ENCODE measurements at regions not wholly inside any gene's neighbourhood (a gene's known extent, or its start where the extent isn't known, plus 50 kb on each side); places are given as distances from the start of the nearest gene placed in this dataset.

GRCh38 chr10:90313576-90314325 is 544.1 kb downstream of the HTR7 start:
- no peaks in the 10 kb centered on the region for H3K9me3 ChIP-seq (replicated peaks in 1 of 3)
- intact Hi-C loops (cut with DNase I): no loop called here
- H3K27me3 ChIP-seq: peaks cover 5% of the 10 kb centered on the region
- no peak overlapping the region for H3K27ac ChIP-seq
- no peak overlapping the region for H3K4me3 ChIP-seq
- peak in 1 of 7 donors; percentile 4 for DNase-seq
- peaks cover 0 to 7% of the 10 kb centered on the region in 2 donors for H3K4me1 ChIP-seq (replicated peaks in 1 of 2)
- TF ChIP-seq, protein P1, sequence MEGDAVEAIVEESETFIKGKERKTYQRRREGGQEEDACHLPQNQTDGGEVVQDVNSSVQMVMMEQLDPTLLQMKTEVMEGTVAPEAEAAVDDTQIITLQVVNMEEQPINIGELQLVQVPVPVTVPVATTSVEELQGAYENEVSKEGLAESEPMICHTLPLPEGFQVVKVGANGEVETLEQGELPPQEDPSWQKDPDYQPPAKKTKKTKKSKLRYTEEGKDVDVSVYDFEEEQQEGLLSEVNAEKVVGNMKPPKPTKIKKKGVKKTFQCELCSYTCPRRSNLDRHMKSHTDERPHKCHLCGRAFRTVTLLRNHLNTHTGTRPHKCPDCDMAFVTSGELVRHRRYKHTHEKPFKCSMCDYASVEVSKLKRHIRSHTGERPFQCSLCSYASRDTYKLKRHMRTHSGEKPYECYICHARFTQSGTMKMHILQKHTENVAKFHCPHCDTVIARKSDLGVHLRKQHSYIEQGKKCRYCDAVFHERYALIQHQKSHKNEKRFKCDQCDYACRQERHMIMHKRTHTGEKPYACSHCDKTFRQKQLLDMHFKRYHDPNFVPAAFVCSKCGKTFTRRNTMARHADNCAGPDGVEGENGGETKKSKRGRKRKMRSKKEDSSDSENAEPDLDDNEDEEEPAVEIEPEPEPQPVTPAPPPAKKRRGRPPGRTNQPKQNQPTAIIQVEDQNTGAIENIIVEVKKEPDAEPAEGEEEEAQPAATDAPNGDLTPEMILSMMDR (IDR thresholded peaks at IDR 0.05): no peak
- TF ChIP-seq POLR2A (IDR thresholded peaks at IDR 0.05): no peak
- no peaks in the 10 kb centered on the region for H3K36me3 ChIP-seq (replicated peaks in 1 of 2)
- 54 to 61% (median 55%) methylated on average over 3 of the region's 3 CpGs for WGBS, 4 donors

DNA sequence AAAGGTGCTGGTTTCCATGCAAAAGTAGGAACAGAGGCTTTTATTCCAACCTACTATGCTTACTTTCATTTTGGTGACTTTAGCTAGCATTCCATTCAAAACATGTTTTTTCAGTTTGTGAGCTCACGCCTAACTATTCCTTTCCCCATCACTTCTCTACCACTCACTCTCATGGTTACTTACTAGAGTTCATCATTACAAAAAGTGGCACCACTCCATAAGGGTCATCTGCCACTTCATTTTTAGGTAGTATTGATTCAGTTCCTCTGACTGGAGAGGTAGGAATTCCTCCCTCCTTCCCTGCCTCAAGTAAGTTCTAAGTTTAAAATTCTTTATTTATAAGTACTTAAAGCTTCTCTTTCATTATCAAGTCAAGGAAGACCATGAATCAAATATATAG is 543.1 kb downstream of the HTR7 start:
- 89 to 96% (median 90%) methylated on average over 1 of the region's 1 CpG for WGBS, 4 donors
- intact Hi-C loops (cut with DNase I): no loop called here
- Histone ChIP-seq H3K4me3 (no peak overlapping the region), H3K36me3 (replicated peaks in 1 of 2) (no peaks in the 10 kb centered on the region), H3K9me3 (replicated peaks in 1 of 3) (no peaks in the 10 kb centered on the region), H3K4me1 (replicated peaks in 1 of 2) (peaks cover 0 to 7% of the 10 kb centered on the region in 2 donors), H3K27ac (no peak overlapping the region), H3K27me3 (peaks cover 5% of the 10 kb centered on the region)
- DNase-seq: no peak
- no peak for TF ChIP-seq POLR2A (IDR thresholded peaks at IDR 0.05)
- TF ChIP-seq, protein P1 (IDR thresholded peaks at IDR 0.05): no peak

DNA sequence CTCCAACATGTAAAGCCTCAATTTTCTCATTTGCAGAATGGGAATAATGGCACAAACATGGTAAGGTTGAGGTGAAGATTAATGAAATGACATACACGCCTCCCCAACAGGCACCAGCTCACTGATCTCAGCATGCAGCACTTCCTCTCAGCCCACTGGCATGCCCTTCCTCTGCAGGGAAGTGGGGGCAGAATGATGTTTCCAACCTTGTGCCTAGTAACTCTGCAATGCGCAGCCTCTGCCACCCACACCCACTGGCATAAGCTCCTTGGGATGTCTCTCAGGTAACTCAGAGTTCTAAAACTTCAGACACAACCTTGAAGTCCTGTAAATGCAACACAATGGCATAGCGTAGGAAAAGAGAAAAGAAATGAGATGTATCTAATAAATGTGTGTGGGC is 540.7 kb downstream of the HTR7 start:
- Histone ChIP-seq H3K9me3 (replicated peaks in 1 of 3) (no peaks in the 10 kb centered on the region), H3K4me1 (replicated peaks in 1 of 2) (peaks cover 0 to 7% of the 10 kb centered on the region in 2 donors), H3K36me3 (replicated peaks in 1 of 2) (no peaks in the 10 kb centered on the region), H3K4me3 (no peak overlapping the region), H3K27me3 (peaks cover 5% of the 10 kb centered on the region), H3K27ac (no peak overlapping the region)
- intact Hi-C loops (cut with DNase I): no loop called here
- DNase-seq: no peak
- TF ChIP-seq POLR2A (IDR thresholded peaks at IDR 0.05): no peak
- TF ChIP-seq, protein P1 (IDR thresholded peaks at IDR 0.05): no peak
- 88 to 93% (median 89%) methylated on average over 3 of the region's 3 CpGs for WGBS, 4 donors

DNA sequence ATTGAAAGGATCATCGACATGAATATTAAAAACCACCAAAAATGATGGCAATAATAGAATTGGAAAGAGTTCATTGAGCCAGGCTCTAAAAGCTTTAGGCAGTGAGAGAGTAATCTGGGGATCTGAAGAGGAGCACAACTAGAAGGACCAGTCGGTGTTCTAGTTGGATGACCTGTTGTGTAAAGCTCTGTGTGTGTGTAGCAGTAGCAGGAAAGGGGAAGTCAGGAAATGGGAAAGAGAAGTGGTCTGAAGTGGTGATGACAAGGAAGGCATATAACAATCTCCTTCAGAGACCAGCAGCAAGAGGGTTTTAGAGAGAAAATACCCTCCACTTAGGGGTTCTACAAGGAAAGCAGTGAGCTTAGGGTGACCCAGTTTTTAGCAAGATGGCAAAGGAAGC is 539.2 kb downstream of the HTR7 start:
- Histone ChIP-seq H3K9me3 (replicated peaks in 1 of 3) (no peaks in the 10 kb centered on the region), H3K27me3 (peaks cover 5% of the 10 kb centered on the region), H3K4me3 (no peak overlapping the region), H3K36me3 (replicated peaks in 1 of 2) (no peaks in the 10 kb centered on the region), H3K4me1 (replicated peaks in 1 of 2) (peaks cover 0 to 7% of the 10 kb centered on the region in 2 donors), H3K27ac (no peak overlapping the region)
- intact Hi-C loops (cut with DNase I): no loop called here
- no peak for DNase-seq
- TF ChIP-seq, protein P1 (IDR thresholded peaks at IDR 0.05): no peak
- TF ChIP-seq POLR2A (IDR thresholded peaks at IDR 0.05): no peak
- 82 to 88% (median 83%) methylated on average over 2 of the region's 2 CpGs for WGBS, 4 donors

Measured in adrenal gland (tissue), 9 donors.